Keratinocyte (primary cell): ENCODE measurements at regions not wholly inside any gene's neighbourhood (a gene's known extent, or its start where the extent isn't known, plus 50 kb on each side); places are given as distances from the start of the nearest gene placed in this dataset.

Experiments
- DNase-seq: peaks from one replicate; pipeline ENCODE4 v3.0.0-alpha.2; 2011; ENCODE audit warnings: low read depth, missing footprints, low spot score
- FAIRE-seq: peaks from 2 replicates; lab custom pipeline; 2011; peaks lifted over from hg19 to GRCh38; lab: Jason Lieb, UNC
- H2AFZ ChIP-seq: 2 replicates; pipeline ENCODE4 v1.6.0; 2012; ENCODE audit warnings: low read length, control low read depth, inconsistent platforms; ENCODE audit not compliant: control insufficient read depth
- H3K27ac ChIP-seq: 2 replicates; pipeline ENCODE4 v1.5.1; 2011; ENCODE audit warnings: low read length; ENCODE audit not compliant: control insufficient read depth, insufficient read depth
- H3K27me3 ChIP-seq: 3 replicates; pipeline ENCODE4 v1.6.0; 2011; ENCODE audit warnings: low read length; ENCODE audit not compliant: control insufficient read depth, insufficient read depth; ENCODE audit errors: extremely low read depth
- H3K36me3 ChIP-seq, 2 experiments: 2 replicates in 1 of 2; 3 replicates in 1 of 2; pipeline ENCODE4 v1.5.1; 2011; ENCODE audit warnings: low read length in 2 of 2, mild to moderate bottlenecking in 1 of 2; ENCODE audit not compliant: control insufficient read depth in 2 of 2, insufficient read depth in 2 of 2; ENCODE audit errors: extremely low read depth in 1 of 2
- H3K4me1 ChIP-seq: 3 replicates; pipeline ENCODE4 v1.5.1; 2011; ENCODE audit warnings: low read length; ENCODE audit not compliant: control insufficient read depth, insufficient read depth; ENCODE audit errors: extremely low read depth
- H3K4me2 ChIP-seq: 3 replicates; pipeline ENCODE4 v1.6.0; 2011; ENCODE audit warnings: low read depth, low read length; ENCODE audit not compliant: control insufficient read depth, insufficient read depth; ENCODE audit errors: extremely low read depth
- H3K4me3 ChIP-seq, 3 experiments: fragments of 200-600 bp in 1 of 3; sonication (generic) in 1 of 3; 2 replicates in 2 of 3; 3 replicates in 1 of 3; pipeline ENCODE4 v1.5.1; 2011 to 2016; ENCODE audit warnings: low read length in 3 of 3, mild to moderate bottlenecking in 3 of 3, control low read depth in 2 of 3, inconsistent platforms in 1 of 3, low read depth in 1 of 3, mixed read lengths in 1 of 3, mixed run types in 1 of 3, moderate library complexity in 1 of 3; ENCODE audit not compliant: control insufficient read depth in 2 of 3, insufficient read depth in 2 of 3; ENCODE audit errors: extremely low read depth in 1 of 3
- H3K79me2 ChIP-seq: 2 replicates; pipeline ENCODE4 v1.6.0; 2012; ENCODE audit warnings: low read length; ENCODE audit not compliant: control insufficient read depth, insufficient read depth
- H3K9ac ChIP-seq: 3 replicates; pipeline ENCODE4 v1.6.0; 2011; ENCODE audit warnings: low read length; ENCODE audit not compliant: control insufficient read depth, insufficient read depth; ENCODE audit errors: extremely low read depth
- H3K9me1 ChIP-seq: 3 replicates; pipeline ENCODE4 v1.6.0; 2011; ENCODE audit warnings: low read length; ENCODE audit not compliant: control insufficient read depth, insufficient read depth; ENCODE audit errors: extremely low read depth
- H3K9me3 ChIP-seq: 2 replicates; pipeline ENCODE4 v1.5.1; 2012; ENCODE audit warnings: low read depth, low read length; ENCODE audit not compliant: control insufficient read depth
- H4K20me1 ChIP-seq: 3 replicates; pipeline ENCODE4 v1.6.0; 2011; ENCODE audit warnings: low read length; ENCODE audit not compliant: control insufficient read depth, insufficient read depth; ENCODE audit errors: extremely low read depth
- EZH2 ChIP-seq: IDR thresholded peaks from one replicate; pipeline ENCODE4 v1.6.1; 2012; ENCODE audit warnings: inconsistent platforms, mild to moderate bottlenecking, low read length, moderate library complexity
- dilution Hi-C: fragments of 300-500 bp; cut with MboI; formaldehyde crosslinking; loops from one replicate; pipeline ENCODE4 v1.7.0; 2020; ENCODE audit warnings: low sequenced_read_pairs; ENCODE audit not compliant: extremely low pct_ligation_motif_present
- TF ChIP-seq, protein P1 (sequence below), 3 experiments: IDR thresholded peaks in 1 of 3; conservative IDR thresholded peaks in 1 of 3; optimal IDR thresholded peaks in 1 of 3; 2 replicates in 2 of 3; 3 replicates in 1 of 3; pipeline versions ENCODE3 to v1.5.1; 2011; ENCODE audit warnings: low read length in 3 of 3, mild to moderate bottlenecking in 3 of 3, moderate library complexity in 2 of 3, control low read depth in 1 of 3, inconsistent platforms in 1 of 3; ENCODE audit not compliant: insufficient read depth in 2 of 3; ENCODE audit errors: extremely low read depth in 1 of 3

DNA sequence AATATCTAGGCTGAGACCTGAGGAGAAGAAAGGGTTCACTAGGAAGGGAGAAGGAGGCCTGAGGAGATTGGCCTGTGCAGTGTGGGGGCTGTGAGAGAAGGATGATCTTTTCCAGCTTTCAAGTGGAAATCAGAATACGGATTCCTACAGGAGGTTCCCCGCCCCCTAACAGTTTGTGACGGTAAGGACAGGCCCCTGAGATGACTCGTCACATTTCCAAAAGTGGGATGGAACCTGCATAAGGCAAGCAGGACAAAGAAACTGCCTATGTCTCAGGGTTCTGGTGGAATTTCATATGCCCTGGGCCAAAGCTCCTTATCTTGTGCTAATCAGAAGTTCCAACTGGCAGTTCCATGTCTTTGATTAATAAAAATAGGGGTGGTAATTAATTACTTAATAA is 275.6 kb downstream of the SNX10 start:
- dilution Hi-C loops = no loop called here
- DNase-seq (no peak), FAIRE-seq (no peak)

DNA sequence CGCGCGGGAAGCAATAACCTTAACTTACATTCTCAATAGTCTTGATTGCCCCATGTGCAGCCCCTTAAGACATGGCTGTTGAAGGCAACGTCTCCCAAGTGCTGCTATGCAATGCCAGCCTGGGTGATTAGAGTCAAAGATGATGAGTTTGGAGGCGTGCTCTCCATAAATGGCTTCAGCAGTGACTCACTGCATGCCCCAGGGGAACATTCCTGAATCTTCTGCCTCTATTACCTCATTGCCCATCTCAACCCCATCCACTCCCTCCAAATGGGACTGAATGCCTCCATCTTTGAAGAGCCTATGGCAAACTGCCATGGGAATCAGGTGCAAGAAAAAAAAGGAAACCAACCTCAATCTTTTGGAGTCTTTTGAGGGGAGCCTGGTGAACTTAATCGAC is 282.8 kb downstream of the SNX10 start:
- DNase-seq (peak; percentile 49), FAIRE-seq (peak; percentile 63)
- H2AFZ ChIP-seq = no peak overlapping the region
- no peaks in the 10 kb centered on the region for H3K9me3 ChIP-seq
- no peak overlapping the region for H3K4me2 ChIP-seq
- no peaks in the 10 kb centered on the region for H3K9me1 ChIP-seq
- peaks cover 4% of the 10 kb centered on the region for H3K4me1 ChIP-seq
- H3K27ac ChIP-seq = no peak overlapping the region
- no peaks in the 10 kb centered on the region for H3K36me3 ChIP-seq
- H3K79me2 ChIP-seq = no peaks in the 10 kb centered on the region
- H3K9ac ChIP-seq = no peak overlapping the region
- dilution Hi-C loops = no loop called here
- no peaks in the 10 kb centered on the region for H4K20me1 ChIP-seq
- H3K27me3 ChIP-seq = peaks cover 5% of the 10 kb centered on the region
- TF ChIP-seq EZH2 = no peak
- TF ChIP-seq, protein P1, sequence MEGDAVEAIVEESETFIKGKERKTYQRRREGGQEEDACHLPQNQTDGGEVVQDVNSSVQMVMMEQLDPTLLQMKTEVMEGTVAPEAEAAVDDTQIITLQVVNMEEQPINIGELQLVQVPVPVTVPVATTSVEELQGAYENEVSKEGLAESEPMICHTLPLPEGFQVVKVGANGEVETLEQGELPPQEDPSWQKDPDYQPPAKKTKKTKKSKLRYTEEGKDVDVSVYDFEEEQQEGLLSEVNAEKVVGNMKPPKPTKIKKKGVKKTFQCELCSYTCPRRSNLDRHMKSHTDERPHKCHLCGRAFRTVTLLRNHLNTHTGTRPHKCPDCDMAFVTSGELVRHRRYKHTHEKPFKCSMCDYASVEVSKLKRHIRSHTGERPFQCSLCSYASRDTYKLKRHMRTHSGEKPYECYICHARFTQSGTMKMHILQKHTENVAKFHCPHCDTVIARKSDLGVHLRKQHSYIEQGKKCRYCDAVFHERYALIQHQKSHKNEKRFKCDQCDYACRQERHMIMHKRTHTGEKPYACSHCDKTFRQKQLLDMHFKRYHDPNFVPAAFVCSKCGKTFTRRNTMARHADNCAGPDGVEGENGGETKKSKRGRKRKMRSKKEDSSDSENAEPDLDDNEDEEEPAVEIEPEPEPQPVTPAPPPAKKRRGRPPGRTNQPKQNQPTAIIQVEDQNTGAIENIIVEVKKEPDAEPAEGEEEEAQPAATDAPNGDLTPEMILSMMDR (optimal IDR thresholded peaks at IDR 0.05 in 1 of 3, IDR thresholded peaks at IDR 0.05 in 1 of 3, conservative IDR thresholded peaks at IDR 0.05 in 1 of 3; ENCODE audit: extremely low read depth in 1 of 3, insufficient read depth in 2 of 3, low read length in 3 of 3) = no peak
- no peak overlapping the region for H3K4me3 ChIP-seq

More for the DNA sequence above, 275.6 kb downstream of the SNX10 start:
- Histone ChIP-seq H3K9me3 (no peaks in the 10 kb centered on the region), H3K4me1 (no peaks in the 10 kb centered on the region), H3K36me3 (no peaks in the 10 kb centered on the region), H3K27ac (no peak overlapping the region), H3K4me3 (no peak overlapping the region), H3K9me1 (no peaks in the 10 kb centered on the region), H2AFZ (no peak overlapping the region), H3K4me2 (no peak overlapping the region), H3K79me2 (no peaks in the 10 kb centered on the region), H4K20me1 (no peaks in the 10 kb centered on the region), H3K9ac (no peak overlapping the region), H3K27me3 (no peaks in the 10 kb centered on the region)
- TF ChIP-seq EZH2 = no peak
- TF ChIP-seq, protein P1 (optimal IDR thresholded peaks at IDR 0.05 in 1 of 3, IDR thresholded peaks at IDR 0.05 in 1 of 3, conservative IDR thresholded peaks at IDR 0.05 in 1 of 3; ENCODE audit: extremely low read depth in 1 of 3, insufficient read depth in 2 of 3, low read length in 3 of 3) = no peak
